GM10266 (cell line): ENCODE measurements at regions not wholly inside any gene's neighbourhood (a gene's known extent, or its start where the extent isn't known, plus 50 kb on each side); places are given as distances from the start of the nearest gene placed in this dataset.
A peak's percentile ranks its signal among the peaks of the same experiment; 100 is the strongest.
"Not testable (repeated sequence)": the region's sequence is repeated elsewhere in the genome, so short reads cannot be mapped to it uniquely, and the experiment has no call there.

Source experiments
- DNase-seq: peaks from one replicate; pipeline ENCODE4 v3.0.0; 2012; ENCODE audit errors: extremely low spot score
- CTCF ChIP-seq: IDR thresholded peaks from 2 replicates; pipeline ENCODE4 v1.5.1; 2012; ENCODE audit warnings: mild to moderate bottlenecking, low read depth; ENCODE audit not compliant: control insufficient read depth, insufficient read depth; ENCODE audit errors: missing control alignments

GRCh38 chr16:16561532-16561931 is 182.6 kb downstream of the NPIPA7 start:
- not testable (repeated sequence) for DNase-seq

GRCh38 chr16:16563962-16564361 is 185.0 kb downstream of the NPIPA7 start:
- DNase-seq, result not testable (repeated sequence)

- not testable (repeated sequence) for DNase-seq
Measured at GRCh38 chr16:16565326-16565725, 186.4 kb downstream of the NPIPA7 start.

- DNase-seq, result not testable (repeated sequence)
Measured at GRCh38 chr16:16570055-16570454, 191.1 kb downstream of the NPIPA7 start.

GRCh38 chr16:16570874-16571273 is 191.9 kb downstream of the NPIPA7 start:
- not testable (repeated sequence) for DNase-seq

GRCh38 chr16:16572130-16572774 is 193.3 kb downstream of the NPIPA7 start:
- DNase-seq, result not testable (repeated sequence)

GRCh38 chr16:16577062-16577461 is 198.1 kb downstream of the NPIPA7 start:
- DNase-seq, result not testable (repeated sequence)

GRCh38 chr16:16578701-16579100 is 199.8 kb downstream of the NPIPA7 start:
- TF ChIP-seq CTCF, result no peak
- DNase-seq, result no peak

- not testable (repeated sequence) for DNase-seq
Measured at GRCh38 chr16:16582916-16583315, 204.0 kb downstream of the NPIPA7 start.

GRCh38 chr16:16586073-16586651 is 207.2 kb downstream of the NPIPA7 start:
- DNase-seq, result not testable (repeated sequence)

- not testable (repeated sequence) for DNase-seq
Measured at GRCh38 chr16:16586969-16587368, 208.0 kb downstream of the NPIPA7 start.

- DNase-seq, result not testable (repeated sequence)
Measured at GRCh38 chr16:16588436-16588835, 209.5 kb downstream of the NPIPA7 start.

- not testable (repeated sequence) for DNase-seq
Measured at GRCh38 chr16:16590654-16591318, 211.8 kb downstream of the NPIPA7 start.

GRCh38 chr16:16593156-16593863 is 214.4 kb downstream of the NPIPA7 start:
- peak; percentile 52 for TF ChIP-seq CTCF
- not testable (repeated sequence) for DNase-seq

GRCh38 chr16:16595029-16595718 is 216.2 kb downstream of the NPIPA7 start:
- not testable (repeated sequence) for DNase-seq

- not testable (repeated sequence) for DNase-seq
Measured at GRCh38 chr16:16601239-16601638, 222.3 kb downstream of the NPIPA7 start.

GRCh38 chr16:16607401-16608082 is 228.6 kb downstream of the NPIPA7 start:
- not testable (repeated sequence) for DNase-seq
